OCI-M2 (cell line): ENCODE measurements at regions not wholly inside any gene's neighbourhood (a gene's known extent, or its start where the extent isn't known, plus 50 kb on each side); places are given as distances from the start of the nearest gene placed in this dataset.

ENCODE experiments used
- DNase-seq: peaks from one replicate; lab custom pipeline; 2025; ENCODE audit not compliant: unreplicated experiment; lab: John Stamatoyannopoulos, UW

- no peak for DNase-seq
These were observed 128.3 kb upstream of the TRIM2 start for GRCh38 chr4:153075836-153076518.

- DNase-seq: no peak
These were observed 127.4 kb upstream of the TRIM2 start for GRCh38 chr4:153076861-153077260.

DNA sequence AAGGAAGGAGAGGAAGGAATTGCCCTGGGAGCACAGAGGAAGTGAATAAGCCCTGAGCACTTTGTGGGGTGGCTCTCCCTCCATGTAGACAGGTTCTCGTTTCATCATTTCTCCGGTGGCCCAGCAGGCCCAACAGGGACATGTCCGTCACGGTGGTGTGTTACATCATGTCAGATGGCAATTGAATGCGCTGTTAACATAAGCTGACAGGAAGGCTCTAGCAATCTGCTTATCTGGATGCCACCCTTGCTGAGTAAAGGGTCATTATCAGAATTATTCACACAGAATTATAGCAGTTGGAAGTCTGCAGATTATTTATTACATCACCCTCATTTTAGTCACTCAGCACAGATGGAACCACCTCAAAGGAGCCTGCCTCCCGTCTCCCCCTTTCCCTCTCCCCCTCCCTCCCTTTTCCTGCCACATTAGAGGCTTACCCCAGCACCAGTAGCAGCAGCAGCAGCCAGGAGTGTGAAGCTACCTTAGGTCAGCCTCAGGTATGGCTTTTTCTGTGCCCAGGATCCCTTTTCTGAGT is 124.3 kb upstream of the TRIM2 start:
- DNase-seq: no peak

GRCh38 chr4:153081006-153081580 is 123.2 kb upstream of the TRIM2 start:
- no peak for DNase-seq

DNA sequence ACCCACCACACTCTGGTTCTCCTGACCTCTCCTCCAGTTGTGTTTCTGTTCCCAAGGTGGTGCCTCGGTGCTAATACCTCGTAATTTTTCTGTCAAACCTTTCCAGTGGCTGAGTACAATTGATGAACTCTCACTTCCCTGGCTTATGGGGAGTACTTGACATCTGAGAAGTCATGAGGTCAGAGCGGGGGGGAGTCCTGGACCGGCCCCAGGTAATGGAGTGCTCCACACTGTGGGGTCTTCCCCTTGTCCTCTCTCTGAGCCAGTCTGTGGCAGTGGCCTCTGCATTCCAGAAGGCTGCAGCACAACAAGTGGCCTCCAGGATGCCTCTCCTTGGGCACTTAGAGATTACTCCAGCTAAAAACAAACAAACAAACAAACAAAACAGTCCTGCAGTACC is 122.5 kb upstream of the TRIM2 start:
- no peak for DNase-seq

DNA sequence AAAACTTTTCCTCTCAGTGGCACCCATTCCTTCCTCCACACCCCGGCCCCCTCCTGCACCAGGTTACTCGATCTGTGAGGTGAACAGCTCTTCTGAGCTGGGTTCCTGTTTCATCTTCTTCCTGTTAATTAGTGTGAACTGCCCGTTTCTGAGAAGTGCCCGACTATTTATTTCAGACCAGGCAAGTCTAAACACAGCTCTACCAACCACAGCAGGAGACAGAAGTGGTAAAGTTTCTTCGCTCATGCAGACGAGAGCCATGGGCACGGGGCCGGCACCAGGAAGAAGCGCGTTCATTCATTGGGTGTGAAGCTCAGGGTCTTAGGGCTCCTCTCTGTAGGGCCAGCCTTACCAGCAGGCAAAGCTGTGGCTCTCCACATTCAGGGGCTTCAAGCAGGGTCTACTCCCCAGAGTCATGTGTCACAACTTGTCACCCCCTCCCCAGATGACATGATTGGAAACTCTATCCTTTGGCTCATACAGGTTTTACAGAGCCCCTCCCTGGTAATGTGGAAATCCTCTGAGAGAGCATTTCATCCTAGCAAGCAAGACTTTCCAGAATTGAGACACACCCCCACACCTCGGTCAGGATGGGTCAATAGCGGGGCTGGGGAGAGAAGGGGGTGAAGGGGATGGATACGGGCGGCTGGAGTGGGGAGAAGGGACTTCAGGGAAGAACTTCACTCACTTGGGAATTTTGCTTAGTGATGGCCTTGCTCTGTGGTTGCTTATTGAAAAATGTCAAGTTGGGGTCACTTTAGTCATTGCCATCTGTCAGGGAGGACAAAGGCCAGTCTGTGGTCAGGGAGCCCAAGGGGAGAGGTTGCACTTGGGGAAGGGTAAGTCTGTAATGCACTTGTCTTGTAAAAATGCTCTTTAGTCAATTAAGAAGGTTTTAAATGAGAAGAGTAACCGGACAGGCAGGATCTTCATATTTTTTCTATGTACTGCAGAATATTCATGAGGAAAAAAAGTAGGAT is 121.6 kb upstream of the TRIM2 start:
- DNase-seq: no peak

DNA sequence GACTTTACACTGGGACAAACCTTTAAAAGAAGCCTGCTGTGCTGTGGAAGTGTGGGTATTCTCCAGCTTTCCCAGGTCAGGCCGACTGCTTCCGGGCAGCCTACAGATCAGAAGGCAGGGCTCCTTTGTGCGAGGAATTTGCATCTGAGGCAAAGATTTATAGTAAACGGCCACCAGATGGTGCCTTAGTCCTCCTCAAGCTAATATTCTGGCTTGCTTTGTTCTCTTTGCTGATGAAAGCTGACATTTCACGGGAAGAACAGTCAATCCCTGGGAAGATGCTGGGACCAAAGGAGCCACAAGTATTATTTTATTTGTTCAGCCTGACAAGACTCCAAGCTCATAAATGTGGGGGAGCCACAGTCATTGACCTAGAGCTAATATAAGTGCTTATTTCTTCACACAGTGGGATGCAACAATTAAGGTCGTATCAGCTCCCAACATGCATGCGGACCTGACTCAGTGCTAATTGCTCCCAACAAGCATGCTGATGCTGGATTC is 120.7 kb upstream of the TRIM2 start:
- peak; percentile 17 for DNase-seq

- DNase-seq: no peak
These were observed 119.8 kb upstream of the TRIM2 start for GRCh38 chr4:153084224-153084979.

DNA sequence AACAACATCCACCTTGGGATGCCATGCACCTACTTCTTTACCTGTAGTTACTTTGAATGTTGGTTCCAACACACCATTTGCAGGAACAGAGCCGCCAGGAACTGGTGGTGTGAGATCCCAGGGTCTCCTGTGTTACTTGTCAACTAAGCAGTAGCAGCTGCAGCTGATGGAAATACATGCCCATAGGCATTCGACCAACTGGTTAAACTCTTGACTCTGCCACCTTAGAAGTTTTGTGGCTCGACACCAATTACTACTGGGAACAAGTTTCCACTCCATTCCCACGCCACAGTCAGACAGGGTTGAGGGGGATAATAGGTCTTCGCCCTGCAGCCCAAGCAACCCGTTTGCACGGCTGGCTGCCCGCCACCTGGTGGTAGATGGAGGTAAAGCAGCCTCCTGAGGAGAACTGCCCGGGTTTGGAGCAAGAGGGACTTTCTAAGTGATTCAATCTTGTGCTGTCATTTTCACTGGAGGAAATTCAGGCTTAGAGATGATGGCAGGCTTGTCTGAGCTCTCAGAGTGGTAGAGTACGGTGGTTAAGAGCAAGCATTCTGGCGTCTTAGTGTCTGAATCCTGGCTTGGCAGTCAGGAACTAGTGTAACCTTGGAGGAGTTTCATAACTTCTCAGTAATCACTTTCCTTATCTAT is 119.1 kb upstream of the TRIM2 start:
- DNase-seq: peak; percentile 42

DNA sequence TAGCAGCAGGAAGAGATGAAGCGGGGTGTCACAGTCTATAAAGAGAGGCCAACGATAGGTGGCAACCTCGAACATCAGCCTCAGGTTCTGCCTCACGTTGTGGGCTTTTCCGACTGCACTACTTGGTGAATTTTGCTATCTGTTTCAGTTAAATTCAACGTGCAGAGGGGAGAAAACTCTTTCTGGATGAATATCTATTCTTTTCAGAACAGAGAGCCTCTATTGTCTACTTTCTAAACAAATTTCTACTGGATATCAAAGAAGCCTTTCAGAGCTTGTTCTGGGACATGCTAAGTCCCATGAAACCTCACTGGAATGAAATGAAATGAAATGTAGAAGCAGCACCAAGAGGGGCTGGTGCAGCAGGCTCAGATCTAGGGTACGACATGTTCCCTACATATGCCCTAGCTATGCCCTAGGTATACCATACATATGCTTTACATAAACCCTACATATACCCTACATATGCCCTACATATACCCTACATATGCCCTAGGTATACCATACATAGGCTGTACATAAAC is 116.5 kb upstream of the TRIM2 start:
- DNase-seq: no peak

DNA sequence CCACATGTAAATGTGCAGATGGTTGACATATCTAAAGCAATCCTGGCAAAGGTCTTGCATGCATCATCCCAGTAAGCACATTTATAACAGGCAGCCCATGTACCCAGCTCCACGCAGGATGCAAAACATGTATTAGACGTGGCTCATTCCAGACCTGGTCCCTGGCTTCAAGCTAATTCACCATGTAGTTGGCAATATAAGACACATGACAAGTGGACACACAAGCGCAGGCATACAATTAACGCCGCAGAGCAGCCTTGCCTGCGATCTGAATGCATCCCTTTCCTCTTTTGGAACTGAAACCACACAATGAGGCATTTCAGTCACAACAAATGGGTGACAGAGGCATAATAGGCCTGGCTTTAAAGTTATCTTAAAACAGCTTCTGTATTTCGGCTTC is 114.5 kb upstream of the TRIM2 start:
- no peak for DNase-seq

DNA sequence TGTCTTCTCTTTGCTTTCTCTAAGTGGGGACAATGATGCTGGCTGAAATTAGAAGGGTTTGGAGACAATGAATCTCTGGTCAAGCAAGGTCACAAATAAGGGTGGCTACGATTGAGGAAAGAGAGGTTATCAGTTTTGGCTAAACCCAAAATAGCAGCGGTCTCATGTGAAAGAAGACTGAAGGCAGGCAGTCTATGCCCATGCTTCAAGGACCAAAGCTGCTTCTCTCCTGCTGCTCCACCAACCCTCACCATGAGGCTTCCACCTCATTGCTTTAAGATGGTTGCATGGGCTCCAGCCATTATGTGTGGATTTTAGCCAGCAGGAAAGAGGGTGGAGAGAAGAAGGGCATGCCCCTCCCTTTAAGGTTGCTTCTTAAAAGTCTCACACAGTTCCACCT is 114.1 kb upstream of the TRIM2 start:
- DNase-seq: no peak

- DNase-seq: no peak
These were observed 113.4 kb upstream of the TRIM2 start for GRCh38 chr4:153090670-153091385.

- no peak for DNase-seq
These were observed 110.8 kb upstream of the TRIM2 start for GRCh38 chr4:153093396-153093795.

- DNase-seq: no peak
These were observed 110.4 kb upstream of the TRIM2 start for GRCh38 chr4:153093802-153094201.

GRCh38 chr4:153094435-153094834 is 109.8 kb upstream of the TRIM2 start:
- DNase-seq: no peak

- no peak for DNase-seq
These were observed 108.6 kb upstream of the TRIM2 start for GRCh38 chr4:153095448-153096204.

DNA sequence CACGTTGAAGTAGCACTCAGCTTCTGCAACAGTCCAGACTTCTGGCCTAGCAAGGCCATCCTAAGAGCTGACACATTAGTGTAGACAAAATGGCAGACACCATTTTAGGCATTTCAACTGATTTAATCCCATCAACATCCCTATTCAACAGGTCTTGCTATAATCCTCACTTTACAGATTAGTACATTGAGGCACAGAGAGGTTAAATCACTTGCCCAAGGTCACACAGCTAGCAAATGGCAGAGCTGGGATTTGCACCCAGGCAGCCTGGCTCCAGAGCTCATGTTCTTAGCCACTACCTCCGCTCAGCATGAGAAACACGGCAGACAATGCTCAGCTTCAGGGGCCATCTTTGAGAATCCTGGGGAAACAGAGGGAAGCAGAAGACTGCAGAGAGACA is 107.9 kb upstream of the TRIM2 start:
- no peak for DNase-seq

DNA sequence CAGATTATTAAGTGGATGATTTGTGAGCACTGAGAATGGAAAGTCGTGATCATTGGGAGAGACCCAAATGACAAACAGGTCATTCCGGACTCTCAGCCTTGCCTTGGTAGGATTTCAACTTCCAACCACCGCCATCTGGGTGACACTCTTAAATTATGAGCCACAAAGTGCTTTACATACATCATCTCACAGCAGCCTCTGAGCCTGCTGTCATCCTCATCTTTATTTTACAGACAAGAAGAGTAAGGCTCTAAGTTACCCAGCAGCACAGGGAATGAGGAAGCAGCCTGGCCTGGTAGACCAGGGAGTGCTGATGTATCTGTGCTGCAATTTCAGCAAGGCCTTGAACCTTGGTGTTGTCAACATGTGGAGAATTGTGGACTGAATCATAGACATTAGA is 105.8 kb upstream of the TRIM2 start:
- DNase-seq: no peak
